Uterus (tissue), 2 donors: ENCODE measurements at regions not wholly inside any gene's neighbourhood (a gene's known extent, or its start where the extent isn't known, plus 50 kb on each side); places are given as distances from the start of the nearest gene placed in this dataset.

Experiments
- POLR2A ChIP-seq, 2 donors: fragments of 450-650 bp; IDR thresholded peaks; one replicate each; pipeline ENCODE4 v1.6.1; 2016; ENCODE audit warnings: antibody characterized with exemption in 2 of 2, mild to moderate bottlenecking in 1 of 2, moderate library complexity in 1 of 2
- TF ChIP-seq, protein P1 (sequence below), 4 experiments: fragments of 200-600 bp in 2 of 4; fragments of 450-650 bp in 2 of 4; sonication (generic) in 2 of 4; IDR thresholded peaks; one replicate each; pipeline ENCODE4 v1.5.1; 2016 to 2019; ENCODE audit warnings: antibody characterized with exemption in 4 of 4, mild to moderate bottlenecking in 2 of 4, moderate library complexity in 1 of 4

GRCh38 chr13:73665261-73665660 lies 468.9 kb downstream of the KLF12 start:
- no peak for TF ChIP-seq POLR2A (IDR thresholded peaks at IDR 0.05)
- TF ChIP-seq, protein P1, sequence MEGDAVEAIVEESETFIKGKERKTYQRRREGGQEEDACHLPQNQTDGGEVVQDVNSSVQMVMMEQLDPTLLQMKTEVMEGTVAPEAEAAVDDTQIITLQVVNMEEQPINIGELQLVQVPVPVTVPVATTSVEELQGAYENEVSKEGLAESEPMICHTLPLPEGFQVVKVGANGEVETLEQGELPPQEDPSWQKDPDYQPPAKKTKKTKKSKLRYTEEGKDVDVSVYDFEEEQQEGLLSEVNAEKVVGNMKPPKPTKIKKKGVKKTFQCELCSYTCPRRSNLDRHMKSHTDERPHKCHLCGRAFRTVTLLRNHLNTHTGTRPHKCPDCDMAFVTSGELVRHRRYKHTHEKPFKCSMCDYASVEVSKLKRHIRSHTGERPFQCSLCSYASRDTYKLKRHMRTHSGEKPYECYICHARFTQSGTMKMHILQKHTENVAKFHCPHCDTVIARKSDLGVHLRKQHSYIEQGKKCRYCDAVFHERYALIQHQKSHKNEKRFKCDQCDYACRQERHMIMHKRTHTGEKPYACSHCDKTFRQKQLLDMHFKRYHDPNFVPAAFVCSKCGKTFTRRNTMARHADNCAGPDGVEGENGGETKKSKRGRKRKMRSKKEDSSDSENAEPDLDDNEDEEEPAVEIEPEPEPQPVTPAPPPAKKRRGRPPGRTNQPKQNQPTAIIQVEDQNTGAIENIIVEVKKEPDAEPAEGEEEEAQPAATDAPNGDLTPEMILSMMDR (IDR thresholded peaks at IDR 0.05): no peak
